Calu3 (cell line): ENCODE measurements at regions not wholly inside any gene's neighbourhood (a gene's known extent, or its start where the extent isn't known, plus 50 kb on each side); places are given as distances from the start of the nearest gene placed in this dataset.

Source experiments
- BruUV-seq: library from RNA; stranded (reverse); fragments of 400-500 nt; replicated peaks from 2 replicates; lab custom pipeline; 2021; lab: Mats Ljungman, UMichigan
- CTCF ChIA-PET: fragments of 300-600 bp; sonication (Branson Sonifier 250); formaldehyde crosslinking; loops from one replicate; lab custom pipeline; 2022; ENCODE audit warnings: antibody characterized with exemption; lab: Charles Lee
- DNase-seq: peaks from one replicate; pipeline ENCODE4 v3.0.0; 2022
- H3K27ac Mint-ChIP-seq: one replicate; pipeline ENCODE4 v1.8.0; 2022; ENCODE audit warnings: mixed read lengths; ENCODE audit not compliant: unreplicated experiment
- H3K27me3 Mint-ChIP-seq: one replicate; pipeline ENCODE4 v1.8.0; 2022; ENCODE audit warnings: mixed read lengths; ENCODE audit not compliant: unreplicated experiment
- H3K36me3 Mint-ChIP-seq: one replicate; pipeline ENCODE4 v1.8.0; 2022; ENCODE audit warnings: mild to moderate bottlenecking, moderate library complexity, mixed read lengths; ENCODE audit not compliant: insufficient read depth, unreplicated experiment
- H3K4me1 Mint-ChIP-seq: one replicate; pipeline ENCODE4 v1.8.0; 2022; ENCODE audit warnings: mild to moderate bottlenecking, low read depth, mixed read lengths; ENCODE audit not compliant: unreplicated experiment
- H3K4me3 Mint-ChIP-seq: one replicate; pipeline ENCODE4 v1.8.0; 2022; ENCODE audit warnings: mild to moderate bottlenecking, low read depth, moderate library complexity, mixed read lengths; ENCODE audit not compliant: unreplicated experiment
- H3K9me3 Mint-ChIP-seq: one replicate; pipeline ENCODE4 v1.8.0; 2022; ENCODE audit warnings: low read depth, mixed read lengths; ENCODE audit not compliant: unreplicated experiment
- CTCF ChIP-seq: fragments of 200-600 bp; IDR thresholded peaks from one replicate; pipeline ENCODE4 v1.8.0; 2022; ENCODE audit warnings: antibody characterized with exemption; ENCODE audit not compliant: unreplicated experiment
- intact Hi-C: fragments of 100-400 bp; cut with micrococcal nuclease; formaldehyde crosslinking; loops from one replicate; pipeline ENCODE4 v1.10.0; 2022; ENCODE audit not compliant: unreplicated experiment

- H3K36me3 Mint-ChIP-seq, result no peaks in the 10 kb centered on the region
- BruUV-seq, result no TSS peak
- H3K27me3 Mint-ChIP-seq, result no peaks in the 10 kb centered on the region
- peaks cover 3% of the 10 kb centered on the region for H3K9me3 Mint-ChIP-seq
- H3K4me3 Mint-ChIP-seq, result no peak overlapping the region
- H3K4me1 Mint-ChIP-seq, result no peaks in the 10 kb centered on the region
- H3K27ac Mint-ChIP-seq, result no peak overlapping the region
- TF ChIP-seq CTCF, result no peak
- CTCF ChIA-PET, result no interaction called here
- DNase-seq, result no peak
- intact Hi-C loops, result no loop called here
Measured at GRCh38 chr9:1505489-1505888, 455.3 kb downstream of the DMRT2 start.

GRCh38 chr9:1510712-1511111 is 460.6 kb downstream of the DMRT2 start:
- Mint-ChIP-seq H3K27ac (no peak overlapping the region), H3K9me3 (peaks cover 6% of the 10 kb centered on the region), H3K4me1 (no peaks in the 10 kb centered on the region), H3K36me3 (no peaks in the 10 kb centered on the region), H3K4me3 (no peak overlapping the region), H3K27me3 (no peaks in the 10 kb centered on the region)
- intact Hi-C loops, result no loop called here
- DNase-seq, result no peak
- BruUV-seq, result no TSS peak
- CTCF ChIA-PET, result no interaction called here
- no peak for TF ChIP-seq CTCF

GRCh38 chr9:1513105-1513504 is 462.9 kb downstream of the DMRT2 start:
- TF ChIP-seq CTCF, result no peak
- BruUV-seq, result no TSS peak
- CTCF ChIA-PET, result no interaction called here
- Mint-ChIP-seq H3K36me3 (no peaks in the 10 kb centered on the region), H3K4me1 (no peaks in the 10 kb centered on the region), H3K4me3 (no peak overlapping the region), H3K27ac (no peak overlapping the region), H3K27me3 (no peaks in the 10 kb centered on the region), H3K9me3 (peaks cover 3% of the 10 kb centered on the region)
- no peak for DNase-seq
- intact Hi-C loops, result no loop called here

GRCh38 chr9:1514250-1514649 is 464.1 kb downstream of the DMRT2 start:
- Mint-ChIP-seq H3K27me3 (no peaks in the 10 kb centered on the region), H3K36me3 (no peaks in the 10 kb centered on the region), H3K9me3 (peaks cover 3% of the 10 kb centered on the region), H3K4me1 (no peaks in the 10 kb centered on the region), H3K4me3 (no peak overlapping the region), H3K27ac (no peak overlapping the region)
- DNase-seq, result no peak
- intact Hi-C loops, result no loop called here
- CTCF ChIA-PET, result no interaction called here
- no peak for TF ChIP-seq CTCF
- BruUV-seq, result no TSS peak
